Left renal pelvis (tissue), 4 donors: ENCODE measurements at regions not wholly inside any gene's neighbourhood (a gene's known extent, or its start where the extent isn't known, plus 50 kb on each side); places are given as distances from the start of the nearest gene placed in this dataset.

Source experiments
- DNase-seq, 4 donors: peaks; one replicate each; pipeline ENCODE4 v3.0.0-alpha.2; 2013; ENCODE audit warnings: low read depth in 4 of 4, low spot score in 3 of 4

DNA sequence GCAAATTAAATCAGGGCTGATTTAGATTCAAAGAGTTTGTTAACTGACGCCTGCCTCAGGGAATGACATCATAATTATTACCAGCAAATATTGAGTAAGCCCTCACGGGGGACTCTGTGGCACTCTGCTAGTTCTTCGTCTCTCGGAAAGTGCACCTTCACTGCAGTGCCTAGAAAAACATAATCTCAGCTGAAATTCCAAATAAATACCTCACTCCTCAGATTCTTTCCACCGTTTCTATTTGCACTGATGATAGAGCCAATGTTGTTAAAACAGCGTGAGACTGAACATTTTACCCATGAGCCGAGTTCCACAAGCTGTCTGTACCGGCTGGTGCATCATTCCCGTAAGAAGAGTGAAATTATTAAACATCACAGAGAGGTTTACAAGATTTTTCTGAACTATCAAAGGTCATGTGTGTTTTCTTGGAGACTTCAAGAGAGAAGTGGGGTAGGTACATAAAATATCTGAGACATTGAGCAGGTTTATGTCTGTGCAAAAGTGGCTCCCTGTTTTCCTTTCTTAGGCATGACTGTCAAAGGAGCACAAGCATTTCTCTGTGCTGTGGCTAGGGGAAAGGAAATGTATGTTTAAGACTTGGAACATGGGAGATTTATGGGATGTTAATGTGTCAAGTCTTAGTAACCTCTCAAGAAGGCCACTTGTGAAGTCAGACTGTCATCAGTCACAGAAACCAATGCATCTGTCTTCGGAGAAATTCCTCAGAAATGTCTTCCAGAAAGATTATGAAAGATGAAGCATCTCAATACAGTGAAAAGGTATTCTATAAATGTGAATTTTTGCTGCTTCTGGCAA lies 119.6 kb downstream of the CBLL2 start:
- DNase-seq = no peak

DNA sequence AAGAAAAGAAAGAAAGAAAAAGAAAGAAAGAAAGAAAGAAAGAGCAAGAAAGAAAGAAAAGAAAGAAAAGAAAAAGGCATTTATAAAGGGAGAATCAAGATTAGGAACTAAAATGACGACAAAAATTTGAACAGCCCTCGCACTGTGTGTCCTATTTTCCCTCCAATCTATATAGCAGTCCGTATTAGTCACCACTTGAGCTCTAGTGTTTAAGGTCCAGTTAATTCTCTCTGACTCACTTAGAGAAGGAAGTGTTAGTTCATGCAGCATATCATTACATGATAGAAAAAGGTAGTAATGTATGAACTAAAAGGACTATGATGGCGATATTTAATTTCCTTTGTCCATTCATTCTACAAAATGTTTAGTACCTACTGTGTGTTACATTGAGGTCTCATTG lies 122.7 kb downstream of the CBLL2 start:
- no peak for DNase-seq

DNA sequence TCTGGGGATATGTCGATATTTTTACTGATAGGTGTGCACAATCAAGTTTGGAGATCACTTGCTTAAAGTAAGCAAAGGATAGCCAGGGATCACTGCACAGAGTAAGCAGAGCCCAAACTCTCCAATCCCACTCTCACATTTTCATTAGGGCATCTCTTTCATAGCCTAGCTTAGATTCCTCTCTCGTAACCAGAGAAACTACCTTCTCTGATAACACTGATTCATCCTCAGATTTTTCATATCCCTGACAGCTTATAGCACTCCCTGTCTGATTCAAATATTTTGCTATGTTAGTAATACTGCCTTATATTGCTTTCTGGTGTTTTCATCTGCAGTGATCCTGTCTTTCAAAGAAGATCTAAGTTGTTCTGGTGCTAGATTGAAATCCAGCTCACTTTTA lies 123.7 kb downstream of the CBLL2 start:
- no peak for DNase-seq

- no peak for DNase-seq
Observed at GRCh38 chrX:22397566-22397965, 124.9 kb downstream of the CBLL2 start.

DNA sequence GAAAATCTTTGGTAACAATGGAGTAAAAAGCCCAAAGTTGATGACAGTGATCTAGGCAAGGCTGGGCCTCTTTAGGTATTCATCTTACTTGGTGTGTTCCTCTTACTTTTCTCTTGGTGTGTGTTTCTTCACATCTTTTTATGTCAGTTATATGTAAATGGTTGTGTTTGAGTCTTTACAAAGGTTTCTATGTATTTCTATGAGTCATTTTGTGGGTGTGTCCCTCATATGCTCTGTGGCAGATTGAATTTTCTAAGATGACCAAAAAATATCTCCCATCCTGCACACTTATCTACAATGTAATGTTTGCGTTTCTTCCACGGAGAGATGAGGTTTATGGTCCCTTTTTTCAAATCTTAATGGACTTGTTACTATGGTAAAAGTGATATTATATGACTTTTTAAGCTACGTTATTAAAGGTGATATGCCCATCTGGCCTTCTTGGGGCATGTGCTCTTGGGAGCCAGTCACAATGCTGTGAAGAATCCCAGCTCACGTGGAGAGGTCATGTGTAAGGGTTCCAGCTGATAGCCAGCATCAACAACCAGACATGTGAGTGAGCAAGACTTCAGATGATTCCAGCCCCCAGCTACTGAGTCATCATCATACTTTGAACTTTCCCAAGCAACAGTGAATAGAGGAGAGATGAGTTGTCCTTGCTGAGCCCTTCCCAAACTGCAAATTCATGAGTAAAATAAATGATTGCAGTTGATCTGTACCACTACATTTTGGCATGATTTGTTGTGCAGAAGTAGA lies 126.9 kb downstream of the CBLL2 start:
- DNase-seq = no peak

DNA sequence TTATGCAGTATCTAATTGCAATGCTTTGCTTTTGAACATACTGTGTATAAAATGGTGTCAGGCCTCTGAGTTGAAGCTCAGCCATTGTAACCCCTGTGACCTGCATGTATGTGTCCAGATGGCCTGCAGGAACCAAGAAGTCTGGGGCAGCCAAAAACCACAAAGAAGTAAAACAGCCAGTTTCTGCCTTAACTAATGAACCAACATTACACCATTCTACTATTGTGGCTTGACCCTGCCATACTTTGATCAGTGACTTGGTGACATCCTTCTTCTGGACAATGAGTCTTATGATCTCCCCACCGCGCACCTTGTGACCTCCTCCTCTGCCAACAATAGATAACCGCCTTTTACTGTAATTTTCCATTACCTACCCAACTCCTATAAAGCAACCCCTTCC lies 131.6 kb downstream of the CBLL2 start:
- DNase-seq = no peak

- DNase-seq = no peak
Observed at GRCh38 chrX:22406201-22406737, 133.6 kb downstream of the CBLL2 start.

DNA sequence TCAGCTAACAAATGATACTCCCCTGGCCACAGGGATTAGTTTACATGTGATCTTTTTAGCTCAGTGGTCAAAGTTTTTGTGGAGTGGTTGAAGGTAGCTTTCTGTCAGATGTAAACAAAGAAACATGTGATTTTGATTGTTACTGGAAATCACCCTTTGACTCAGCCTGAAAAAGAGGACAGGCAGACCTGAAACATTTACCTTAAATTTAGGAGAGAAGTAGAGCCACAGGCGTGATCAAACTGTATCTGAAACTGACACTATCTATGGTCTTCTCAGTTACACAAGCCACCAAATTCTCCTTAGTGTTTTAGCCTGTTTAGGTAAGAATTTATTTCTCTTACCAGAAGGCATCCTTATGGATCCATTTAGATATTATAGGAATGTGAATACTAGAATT lies 136.7 kb downstream of the CBLL2 start:
- DNase-seq = no peak

DNA sequence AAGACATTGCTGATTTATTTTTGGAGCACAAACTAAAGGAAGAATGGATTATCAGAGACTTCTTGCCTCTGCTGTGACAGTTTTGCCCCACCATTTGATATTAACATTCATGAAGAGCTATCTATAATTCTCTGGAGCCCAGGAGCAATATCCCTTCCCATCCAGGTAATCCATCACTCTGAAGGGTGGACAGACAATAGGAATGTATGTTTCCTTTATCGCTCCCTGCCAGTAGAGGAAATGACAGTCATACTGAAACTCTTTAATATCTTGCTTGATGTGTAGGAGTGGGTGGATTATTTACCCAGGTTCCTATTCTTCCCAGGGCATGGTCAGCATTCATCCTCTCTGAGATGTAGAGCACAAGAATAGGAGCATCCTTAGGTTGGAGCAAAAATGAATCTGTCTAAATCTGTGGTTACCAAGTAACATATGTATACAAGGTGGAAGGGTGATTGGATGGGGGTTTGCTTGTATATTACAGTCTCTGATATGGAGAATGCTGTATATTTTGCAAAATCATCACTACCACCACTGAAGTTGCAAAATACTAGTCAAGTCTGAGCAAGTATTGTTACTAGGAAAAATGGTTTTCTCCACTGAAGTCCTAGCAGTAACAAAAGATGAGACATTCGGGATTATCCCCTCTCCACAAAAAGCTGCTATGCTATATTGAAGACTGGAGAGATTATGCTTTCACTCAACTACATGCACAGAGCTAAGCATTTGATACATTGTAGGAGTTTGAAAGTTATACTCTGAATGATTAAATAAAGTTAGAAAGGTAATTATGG lies 151.6 kb downstream of the CBLL2 start:
- no peak for DNase-seq

- DNase-seq = no peak
Observed at GRCh38 chrX:22424919-22425318, 152.2 kb downstream of the CBLL2 start.

DNA sequence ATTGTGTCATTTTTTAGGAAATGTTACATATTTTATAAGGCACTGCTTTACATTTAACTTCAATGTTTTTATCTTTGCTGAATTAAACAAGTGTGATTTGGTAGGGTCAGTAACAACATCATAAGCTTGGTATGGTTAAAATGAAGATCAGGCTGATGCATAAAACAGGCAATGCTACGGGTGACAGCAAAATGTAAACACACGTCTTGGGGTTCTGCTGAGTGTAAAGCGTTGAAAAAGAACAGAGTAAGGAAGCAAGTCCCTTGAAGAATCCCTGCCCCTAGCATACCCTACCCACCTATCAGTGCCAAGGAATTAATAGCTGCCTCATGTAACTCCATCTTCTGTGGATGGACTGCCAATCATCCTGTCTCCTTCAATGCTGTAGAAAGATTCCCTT lies 157.0 kb downstream of the CBLL2 start:
- no peak for DNase-seq

GRCh38 chrX:22430701-22431100 lies 158.0 kb downstream of the CBLL2 start:
- no peak for DNase-seq

- DNase-seq = no peak
Observed at GRCh38 chrX:22433292-22434070, 160.8 kb downstream of the CBLL2 start.

GRCh38 chrX:22445880-22446279 lies 173.2 kb downstream of the CBLL2 start:
- no peak for DNase-seq

DNA sequence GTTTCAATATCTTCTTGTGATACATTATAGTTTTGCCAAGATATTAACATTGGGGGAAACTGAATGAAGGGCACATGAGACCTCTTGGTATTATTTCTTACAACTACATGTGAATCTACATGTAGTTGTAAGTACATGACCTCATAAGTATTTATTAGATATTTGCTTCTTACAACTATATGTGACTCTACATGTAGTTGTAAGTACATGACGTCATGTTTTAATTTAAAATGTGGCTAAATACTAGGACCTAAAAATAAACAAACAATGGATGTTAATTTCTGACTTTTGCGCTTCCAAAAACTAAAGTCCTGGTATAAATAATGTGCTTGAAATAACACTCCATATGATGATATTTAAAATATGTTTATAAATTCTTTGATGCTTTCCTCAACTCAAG lies 190.2 kb downstream of the CBLL2 start:
- DNase-seq = no peak

- no peak for DNase-seq
Observed at GRCh38 chrX:22467571-22467970, 194.9 kb downstream of the CBLL2 start.

GRCh38 chrX:22481436-22481835 lies 208.7 kb downstream of the CBLL2 start:
- no peak for DNase-seq

DNA sequence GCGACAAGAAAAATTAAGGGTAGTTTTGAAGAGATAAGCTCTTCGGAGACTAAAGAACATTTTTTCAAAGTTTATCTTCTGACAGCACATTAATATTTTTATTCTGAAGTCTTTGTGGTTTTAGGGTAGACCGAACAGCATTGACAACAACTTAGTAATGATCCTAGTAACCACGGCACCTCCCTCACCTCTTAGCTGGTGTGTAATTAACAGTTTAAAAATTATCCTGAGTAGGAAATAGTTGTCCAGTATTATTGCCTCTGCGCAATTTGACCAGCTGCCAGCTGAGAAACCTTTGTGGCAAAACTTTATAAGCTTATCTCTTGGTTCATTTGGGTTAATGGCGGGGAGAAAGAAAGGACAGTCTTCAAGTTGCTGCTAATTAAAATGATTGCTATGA lies 213.6 kb downstream of the CBLL2 start:
- no peak for DNase-seq

GRCh38 chrX:22516893-22517292 lies 244.2 kb downstream of the CBLL2 start:
- no peak for DNase-seq

DNA sequence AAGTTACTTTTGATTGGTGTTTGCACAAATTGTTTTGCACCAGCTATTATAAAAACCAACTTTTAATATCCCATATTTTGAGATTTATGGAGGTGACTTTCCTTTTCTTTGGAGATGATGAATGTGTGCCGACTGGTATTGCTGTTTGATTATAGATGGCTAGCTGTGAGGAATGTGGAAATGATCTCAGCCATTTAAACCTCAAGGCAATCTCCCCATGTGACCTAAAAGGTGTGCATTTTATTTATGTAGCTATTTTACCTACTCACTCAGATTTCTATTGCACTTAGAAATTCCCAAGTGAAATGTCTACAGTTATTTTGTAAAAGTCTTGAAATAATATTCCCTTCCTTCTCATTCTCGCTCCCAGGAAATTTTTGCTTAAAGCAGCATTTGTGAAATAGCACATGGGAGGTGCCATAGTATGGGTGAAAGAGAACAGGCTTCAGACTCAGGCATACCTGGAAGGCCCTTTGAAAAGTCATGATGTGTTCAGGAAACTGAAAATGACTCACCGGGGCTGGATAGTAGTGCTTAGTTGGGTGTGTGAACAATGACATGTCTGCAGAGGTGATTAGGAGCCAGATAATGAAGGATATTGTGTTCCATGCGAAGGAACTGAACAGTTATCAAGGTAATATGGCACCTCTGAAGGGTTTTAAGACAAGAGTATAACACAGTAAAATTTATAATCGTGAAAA lies 247.6 kb downstream of the CBLL2 start:
- DNase-seq = no peak
